GM19328 (cell line): ENCODE measurements at regions not wholly inside any gene's neighbourhood (a gene's known extent, or its start where the extent isn't known, plus 50 kb on each side); places are given as distances from the start of the nearest gene placed in this dataset.
"Not testable (repeated sequence)": the region's sequence is repeated elsewhere in the genome, so short reads cannot be mapped to it uniquely, and the experiment has no call there.

Experiments
- ATAC-seq: cut with Tn5 transposase; IDR thresholded peaks from one replicate; pipeline ENCODE4 v1.9.1; 2021; ENCODE audit warnings: mild to moderate bottlenecking, moderate library complexity; ENCODE audit not compliant: unreplicated experiment

DNA sequence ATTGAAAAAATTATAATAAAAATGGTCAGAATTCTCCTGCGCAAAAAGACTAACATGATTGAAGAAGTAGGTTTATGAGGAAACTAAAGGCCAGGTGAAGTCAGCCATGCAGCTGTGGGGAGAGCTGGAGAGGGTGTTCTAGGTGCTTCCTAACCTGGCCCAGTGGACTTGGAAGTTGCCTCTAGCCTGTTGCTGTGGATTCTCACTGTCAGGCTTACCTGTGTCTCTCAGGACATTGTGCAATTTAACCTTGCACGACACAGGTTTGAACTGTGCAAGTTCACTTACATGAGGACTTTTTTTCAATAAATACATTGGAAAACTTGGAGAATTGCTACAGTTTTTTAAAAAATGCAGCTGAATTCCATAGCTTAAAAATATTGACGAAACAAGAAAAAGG lies 266.4 kb downstream of the CXCL12 start:
- no peak for ATAC-seq

DNA sequence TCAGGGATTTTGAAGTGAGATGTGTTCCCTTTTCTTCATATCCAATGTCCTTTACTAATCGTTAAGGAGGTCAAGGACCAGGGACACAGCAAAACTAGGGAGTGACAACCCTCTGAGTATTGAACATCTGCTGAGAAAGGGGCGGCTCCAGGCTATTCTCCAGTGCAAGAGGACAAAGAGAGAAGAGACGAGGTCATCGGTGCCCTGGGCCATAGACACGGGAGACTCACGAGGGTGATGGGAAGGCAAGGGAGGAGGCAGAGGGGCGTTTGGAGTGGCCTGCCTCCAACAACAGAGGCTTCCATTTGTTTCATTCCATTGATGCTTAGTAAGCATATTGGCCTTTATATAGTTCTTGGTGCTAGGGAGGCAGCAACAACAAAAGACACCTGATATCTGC lies 268.4 kb downstream of the CXCL12 start:
- ATAC-seq, result no peak

DNA sequence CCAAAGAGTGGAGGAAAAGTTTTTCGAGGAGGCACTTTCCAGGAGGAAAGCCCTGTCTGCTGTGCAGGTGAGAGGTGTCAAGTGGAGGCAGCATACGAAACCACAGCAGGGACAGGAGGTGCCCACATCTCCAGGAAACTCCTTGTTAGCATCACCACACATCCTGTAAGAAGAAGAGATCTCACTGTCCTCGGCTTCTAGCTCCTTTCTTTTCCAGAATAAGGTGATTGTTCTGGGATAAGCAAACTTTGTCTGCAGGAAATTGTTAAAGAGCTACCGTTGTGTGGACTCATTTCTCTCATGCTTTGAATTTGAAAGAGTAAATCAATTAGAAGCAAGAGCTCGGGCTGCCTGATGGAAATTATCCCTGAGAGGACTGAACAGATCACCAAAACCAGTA lies 269.4 kb downstream of the CXCL12 start:
- ATAC-seq, result no peak

DNA sequence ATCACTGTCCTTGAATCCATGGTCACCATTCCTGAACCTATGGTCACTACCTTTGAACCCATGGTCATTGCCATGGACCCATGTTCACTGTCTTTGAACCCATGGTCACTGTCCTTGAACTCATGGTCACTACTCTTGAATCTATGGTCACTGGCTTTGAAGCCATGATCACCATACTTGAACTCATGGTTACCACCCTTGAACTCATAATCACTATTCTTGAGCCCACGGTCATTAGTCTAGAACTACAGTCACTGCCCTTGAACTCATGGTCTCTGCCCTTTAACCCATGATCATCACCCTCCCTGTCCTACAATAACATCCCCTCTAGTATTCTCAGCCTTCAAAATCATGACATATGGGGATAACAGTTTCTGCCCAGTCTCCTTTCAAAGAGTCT lies 270.5 kb downstream of the CXCL12 start:
- no peak for ATAC-seq

DNA sequence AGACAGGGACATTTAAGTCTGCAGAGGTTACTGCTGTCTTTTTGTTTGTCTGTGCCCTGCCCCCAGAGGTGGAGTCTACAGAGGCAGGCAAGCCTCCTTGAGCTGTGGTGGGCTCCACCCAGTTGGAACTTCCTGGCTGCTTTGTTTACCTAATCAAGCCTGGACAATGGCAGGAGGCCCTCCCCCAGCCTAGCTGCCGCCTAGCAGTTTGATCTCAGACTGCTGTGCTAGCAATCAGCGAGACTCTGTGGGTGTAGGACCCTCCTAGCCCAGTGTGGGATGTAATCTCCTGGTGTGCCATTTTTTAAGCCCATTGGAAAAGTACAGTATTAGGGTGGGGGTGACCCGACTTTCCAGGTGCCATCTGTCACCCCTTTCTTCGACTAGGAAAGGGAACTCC lies 272.6 kb downstream of the CXCL12 start:
- ATAC-seq, result not testable (repeated sequence)

DNA sequence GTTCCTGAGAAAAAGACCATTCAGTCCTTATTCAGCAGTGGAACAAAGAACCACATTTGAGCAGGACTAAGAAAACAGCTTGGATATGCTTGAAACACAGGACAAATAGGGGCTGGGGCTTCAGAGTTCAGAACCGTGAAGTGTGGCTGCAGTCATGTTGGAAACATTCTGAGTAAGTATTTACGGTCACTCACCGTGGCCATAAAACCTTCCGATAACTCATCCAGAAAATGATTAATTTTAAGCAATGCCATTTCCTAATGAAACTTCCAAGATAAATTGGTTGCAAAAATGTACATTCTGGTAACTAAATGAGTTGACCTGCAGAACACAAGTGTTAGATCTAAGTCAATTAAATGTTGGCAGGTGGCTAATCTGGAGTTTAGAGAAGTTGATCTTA lies 279.2 kb downstream of the CXCL12 start:
- no peak for ATAC-seq

DNA sequence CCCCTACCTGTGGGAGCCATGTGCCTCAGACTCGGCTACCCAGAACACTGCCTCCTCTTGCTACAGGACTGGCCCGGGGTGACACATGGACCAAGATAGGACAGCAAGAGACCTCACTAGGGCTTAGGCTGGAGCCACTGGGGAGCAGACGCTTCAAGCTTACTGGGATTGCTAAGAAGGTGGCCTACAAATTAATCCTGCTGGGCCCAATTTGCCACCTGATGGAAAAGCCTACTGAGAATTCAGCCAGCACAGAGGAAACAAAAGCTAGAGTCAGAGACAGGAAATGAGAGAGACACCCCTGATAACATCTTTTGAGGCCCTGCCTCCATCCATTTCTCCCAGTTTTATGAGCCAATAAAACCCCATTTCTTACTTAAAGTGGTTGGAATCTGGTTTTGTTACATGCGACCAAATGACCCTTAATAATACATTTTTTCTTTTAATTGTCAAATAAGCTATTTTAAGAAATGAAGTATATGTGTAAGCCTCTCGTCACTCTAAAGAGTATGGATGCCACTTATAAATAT lies 282.1 kb downstream of the CXCL12 start:
- no peak for ATAC-seq

DNA sequence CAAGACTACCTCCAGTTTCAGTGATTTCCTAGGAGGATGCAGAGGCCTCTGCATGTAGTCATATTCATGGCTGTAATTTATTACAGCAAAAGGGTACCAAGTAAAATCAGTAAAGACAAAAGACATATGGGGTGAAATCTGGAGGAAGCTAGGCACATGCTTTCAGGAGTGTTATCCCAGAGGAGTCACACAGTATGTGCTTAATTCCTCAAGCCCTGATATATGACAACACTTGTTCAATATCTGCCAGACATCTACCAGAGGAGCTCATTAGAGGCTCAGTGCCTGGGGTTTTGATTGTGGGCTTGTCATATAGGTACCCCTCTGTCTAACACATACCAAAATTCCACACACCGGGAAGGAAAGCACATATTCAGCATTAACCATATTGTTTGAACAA lies 283.8 kb downstream of the CXCL12 start:
- ATAC-seq, result no peak

DNA sequence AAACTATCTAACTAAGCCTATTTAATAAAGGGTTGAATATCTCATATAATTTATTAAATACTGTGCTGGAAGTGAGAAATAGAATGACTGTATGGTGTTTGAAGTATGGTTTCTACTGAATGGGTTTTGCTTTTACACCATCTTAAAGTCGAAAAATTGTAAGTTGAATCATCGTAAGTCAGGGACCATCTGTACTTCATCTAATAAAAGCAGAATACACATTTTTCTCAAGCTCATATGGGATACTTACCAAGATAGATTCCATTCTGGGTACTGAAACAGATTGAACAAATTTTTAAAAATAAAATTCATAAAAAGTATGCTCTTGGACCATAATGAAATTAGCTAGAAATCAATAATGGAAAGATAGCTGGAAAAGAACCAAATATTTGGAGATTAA lies 285.4 kb downstream of the CXCL12 start:
- ATAC-seq, result no peak

DNA sequence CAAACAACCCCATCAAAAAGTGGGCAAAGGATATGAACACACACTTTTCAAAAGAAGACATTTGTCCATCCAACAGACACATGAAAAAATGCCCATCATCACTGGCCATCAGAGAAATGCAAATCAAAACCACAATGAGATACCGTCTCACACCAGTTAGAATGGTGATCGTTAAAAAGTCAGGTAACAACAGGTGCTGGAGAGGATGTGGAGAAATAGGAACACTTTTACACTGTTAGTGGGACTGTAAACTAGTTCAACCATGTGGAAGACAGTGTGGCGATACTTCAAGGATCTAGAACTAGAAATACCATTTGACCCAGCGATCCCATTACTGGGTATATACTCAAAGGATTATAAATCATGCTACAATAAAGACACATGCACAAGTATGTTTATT lies 288.7 kb downstream of the CXCL12 start:
- ATAC-seq, result not testable (repeated sequence)

DNA sequence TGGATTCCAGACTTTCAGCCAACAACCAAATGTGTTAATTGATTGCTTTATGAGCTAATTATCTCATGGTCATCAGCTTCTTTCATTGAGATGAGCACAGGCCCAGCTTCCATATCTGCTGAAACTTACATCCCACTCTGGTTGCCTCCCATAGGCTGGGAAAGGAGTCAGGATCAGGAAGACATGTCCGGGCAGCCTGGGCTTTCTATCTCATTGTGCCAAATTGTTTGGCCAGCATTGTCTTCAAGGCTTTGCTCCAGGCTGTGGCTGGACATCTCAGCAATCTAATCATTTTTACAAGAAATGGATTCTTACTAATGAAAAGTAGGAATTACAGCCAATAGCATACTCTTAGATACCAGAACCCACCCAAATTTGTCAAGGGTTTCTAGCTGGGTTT lies 295.2 kb downstream of the CXCL12 start:
- ATAC-seq, result no peak

DNA sequence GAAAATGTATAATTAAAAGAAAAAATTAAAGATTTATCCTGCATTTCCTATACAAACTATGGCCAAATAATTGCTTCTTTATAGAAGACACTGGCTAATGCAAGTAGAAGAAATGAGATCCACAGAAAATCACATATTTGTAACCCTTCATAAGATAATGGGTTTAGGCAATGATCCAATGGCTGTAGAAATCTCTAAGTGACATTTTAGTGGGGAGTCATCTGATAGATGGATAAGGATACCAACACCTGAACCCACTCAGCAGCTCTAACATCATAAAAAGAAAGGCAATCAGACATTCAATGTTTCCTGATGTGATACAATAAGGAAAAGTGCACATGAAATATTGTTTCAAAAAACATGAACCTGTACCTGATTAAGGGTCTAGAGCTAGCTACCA lies 297.5 kb downstream of the CXCL12 start:
- ATAC-seq, result no peak

DNA sequence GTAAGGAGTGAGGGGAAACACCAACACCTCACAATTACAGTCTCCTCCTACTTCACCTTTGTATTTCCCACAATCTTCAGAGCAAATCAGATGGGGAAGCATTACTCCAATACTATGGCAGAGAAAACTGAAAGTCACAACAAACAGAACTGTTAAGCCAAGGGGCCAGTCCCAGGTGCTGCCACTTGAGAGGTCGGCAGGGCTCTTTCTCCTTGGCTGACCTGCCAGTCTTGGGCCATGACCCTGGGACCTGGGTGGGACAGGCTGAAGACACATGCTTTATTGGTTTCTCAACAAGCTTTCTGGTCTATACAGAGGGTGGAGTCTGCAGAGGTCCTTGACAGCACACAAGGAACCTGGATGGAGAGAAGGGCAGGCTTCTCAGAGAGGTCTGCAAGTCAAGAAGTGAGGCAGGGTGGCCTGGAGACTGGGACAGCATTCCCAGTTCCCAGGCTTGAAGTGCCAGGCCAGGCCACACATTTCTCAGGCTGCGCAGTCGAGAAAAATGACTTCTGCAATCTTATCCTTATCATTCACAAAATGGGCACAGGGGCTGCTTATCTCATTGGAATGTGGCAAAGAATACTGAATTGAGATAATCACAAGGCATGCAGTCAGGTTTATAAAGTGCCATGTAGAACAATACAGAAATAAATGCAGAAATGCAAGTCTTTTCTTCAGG lies 301.0 kb downstream of the CXCL12 start:
- no peak for ATAC-seq

DNA sequence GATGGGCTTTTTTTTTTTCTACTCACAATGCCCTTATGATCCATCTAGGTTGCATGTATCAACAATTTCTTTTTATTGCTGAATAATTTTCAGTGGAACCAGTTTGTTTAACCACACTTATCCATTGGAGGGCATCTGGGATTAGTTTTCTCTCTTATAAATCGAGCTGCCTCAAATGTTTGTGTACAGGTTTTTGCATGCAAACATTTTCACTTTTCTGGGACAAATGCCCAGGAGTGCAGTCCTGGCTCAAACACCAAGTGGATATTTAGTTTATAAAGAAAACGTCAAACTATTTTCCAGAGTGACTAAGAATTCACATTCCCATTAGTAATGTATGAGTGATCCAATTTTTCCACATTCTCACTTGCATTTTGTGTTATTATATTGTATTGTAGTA lies 313.4 kb downstream of the CXCL12 start:
- no peak for ATAC-seq

DNA sequence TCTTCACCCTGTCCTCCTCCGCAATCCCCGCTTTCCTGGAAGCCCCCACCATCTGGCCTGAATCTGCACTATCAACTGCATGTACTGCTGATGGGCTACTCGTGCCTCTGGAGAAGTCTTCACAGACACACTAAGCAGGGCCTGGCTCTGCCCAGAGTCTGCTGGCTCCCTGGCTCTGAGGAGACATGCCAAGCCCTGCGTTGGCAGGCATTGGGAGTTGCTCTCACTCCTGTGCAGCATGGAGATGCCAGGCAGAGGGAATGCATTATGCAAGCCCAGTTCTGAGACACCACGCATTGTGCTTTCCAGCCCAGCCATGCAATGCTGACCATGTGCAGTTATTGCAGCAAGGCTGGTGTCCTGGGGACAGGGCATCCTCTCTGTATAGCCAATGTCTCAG lies 314.6 kb downstream of the CXCL12 start:
- ATAC-seq, result no peak

DNA sequence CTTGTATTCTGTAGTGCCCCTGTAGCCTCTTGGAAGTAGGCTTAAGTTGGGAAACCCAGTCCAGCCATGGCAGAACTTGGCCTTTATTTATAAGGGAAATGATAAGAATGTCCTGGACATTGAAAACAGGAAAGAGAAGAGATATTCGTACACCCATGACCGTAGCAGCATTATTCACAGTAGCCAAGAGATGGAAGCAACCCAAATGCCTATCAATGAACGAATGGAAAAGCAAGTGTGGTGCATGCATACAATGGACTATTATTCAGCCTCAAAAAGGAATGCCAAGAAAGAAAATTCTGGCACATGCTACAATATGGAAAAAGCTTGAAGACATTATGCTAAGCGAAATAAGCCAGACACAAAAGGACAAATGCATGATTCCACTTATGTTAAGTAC lies 315.3 kb downstream of the CXCL12 start:
- no peak for ATAC-seq

DNA sequence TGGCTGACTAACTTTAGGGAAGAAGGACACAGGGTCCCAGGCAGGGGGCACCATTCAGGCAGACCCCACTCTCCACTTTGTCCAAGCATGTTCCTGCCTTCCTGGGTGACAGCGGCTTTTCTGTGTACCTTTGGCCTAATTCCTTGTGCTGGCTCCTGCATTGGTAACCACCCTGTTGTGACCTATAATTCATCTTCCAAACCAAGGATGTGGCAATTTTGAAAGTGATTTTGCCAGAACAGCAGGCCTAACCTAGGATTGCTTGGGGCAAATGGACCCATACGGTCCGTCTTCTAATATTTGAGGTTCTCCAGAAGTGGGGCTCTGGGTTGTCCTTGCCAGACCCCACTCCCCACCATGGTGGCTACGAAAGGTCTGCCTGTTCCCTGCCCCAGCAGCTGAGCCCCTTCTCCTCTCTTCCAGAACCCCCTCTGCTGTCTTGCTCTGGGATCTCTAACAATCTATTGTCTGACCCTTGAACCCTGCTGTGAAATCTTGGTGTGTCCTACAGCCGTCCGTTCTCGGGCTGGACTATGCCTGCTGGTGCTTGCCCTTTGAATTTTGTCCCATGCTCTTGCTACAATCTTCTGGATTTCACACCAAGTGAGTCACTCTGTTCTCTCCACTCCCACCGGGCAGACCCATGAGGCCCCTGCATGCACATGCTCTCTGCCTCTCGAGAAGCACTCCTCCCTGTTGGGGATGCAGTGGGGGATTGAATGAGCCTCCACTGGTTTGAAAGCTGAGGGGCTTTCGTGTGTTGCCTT lies 316.0 kb downstream of the CXCL12 start:
- ATAC-seq, result no peak

DNA sequence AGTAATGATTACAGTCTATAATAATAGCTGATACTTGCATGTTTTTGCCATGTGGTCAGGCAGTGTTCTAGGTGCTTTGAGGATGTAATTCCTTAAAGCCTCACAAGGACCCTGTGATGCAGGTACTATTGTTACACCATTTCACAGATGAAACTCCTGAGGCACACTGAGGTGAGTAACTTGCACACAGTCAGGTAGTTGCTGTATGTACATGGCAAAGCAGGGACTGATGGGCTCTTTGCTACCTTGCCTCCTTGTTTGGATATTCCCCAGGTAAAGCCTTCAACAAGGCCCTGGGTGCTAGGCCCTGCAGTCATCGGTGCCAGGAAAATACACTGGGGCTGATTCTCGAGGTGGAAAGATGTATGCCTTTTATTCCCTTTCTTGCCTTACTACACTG lies 317.5 kb downstream of the CXCL12 start:
- ATAC-seq, result no peak

DNA sequence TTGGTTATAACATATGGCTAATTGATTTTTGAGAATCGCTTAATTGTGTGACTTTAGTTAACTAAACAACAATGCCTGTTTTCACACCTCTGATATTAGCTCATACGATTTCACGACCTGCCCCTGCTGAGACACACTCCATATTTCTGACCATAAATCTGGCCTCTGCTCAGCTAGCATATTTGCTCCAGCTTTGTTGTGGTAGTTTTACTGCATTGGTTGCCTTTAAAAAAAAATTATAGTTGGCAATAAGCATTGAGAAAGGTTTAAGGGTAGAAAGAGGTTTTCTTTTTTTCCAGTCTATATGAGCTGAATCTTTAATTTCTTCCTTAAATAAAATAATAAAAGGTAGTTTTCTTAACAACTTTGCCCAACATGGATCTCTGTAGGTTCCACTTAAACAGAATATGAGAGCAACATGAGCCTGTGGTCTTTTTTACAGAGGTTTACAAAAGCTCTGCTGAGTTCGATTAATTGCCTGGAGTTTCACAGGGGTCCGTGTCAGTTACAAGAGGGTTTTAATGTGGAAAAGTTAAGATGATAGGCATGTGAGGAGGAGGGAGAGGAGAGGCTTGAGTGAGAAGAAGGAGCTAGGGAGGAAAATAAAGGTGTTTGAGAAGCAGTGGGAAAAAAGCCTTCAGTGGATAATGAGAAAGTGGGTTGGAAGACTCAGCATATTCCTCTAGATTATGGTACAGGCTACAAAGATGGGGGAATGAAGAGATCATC lies 318.2 kb downstream of the CXCL12 start:
- no peak for ATAC-seq

DNA sequence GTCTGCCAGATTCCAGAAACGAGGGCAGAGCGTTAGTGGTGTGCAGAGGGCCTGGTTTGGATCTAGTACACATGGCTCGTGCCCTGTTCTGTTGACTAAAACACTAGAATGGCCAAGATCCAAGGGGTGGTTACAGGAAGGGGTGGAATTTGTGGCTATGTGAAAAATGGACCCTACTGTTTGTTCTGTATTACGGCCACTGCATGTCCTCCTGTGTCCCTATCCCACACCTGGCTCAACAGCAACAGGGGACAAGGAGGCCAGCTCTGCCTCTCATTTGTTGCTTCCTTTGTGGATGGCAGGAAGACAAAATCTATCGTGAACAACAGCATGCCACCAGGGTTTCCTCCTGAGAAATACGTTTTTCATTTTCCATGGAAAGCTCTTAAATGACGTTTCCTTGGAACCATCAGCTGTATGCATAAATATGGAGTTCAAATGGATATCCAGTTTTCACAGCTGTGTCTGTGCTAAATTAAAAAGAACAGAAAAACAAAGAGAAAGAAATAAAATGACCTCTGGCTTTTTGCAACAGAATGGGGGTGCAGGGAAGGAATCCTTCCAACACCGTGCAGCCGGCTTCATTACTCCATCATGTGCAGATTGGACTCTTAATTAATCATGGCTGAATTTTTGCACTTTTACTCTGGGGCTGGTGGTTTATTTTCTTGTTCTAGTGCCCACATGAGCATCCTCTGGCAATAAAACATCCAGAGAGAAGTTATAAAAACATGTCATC lies 318.9 kb downstream of the CXCL12 start:
- ATAC-seq, result no peak
